Activated naive CD4-positive, alpha-beta T cell treated with anti-CD3 and anti-CD28 coated beads, Interleukin-2, amount 50 U/mL, for 24 hours (primary cell): ENCODE measurements at regions not wholly inside any gene's neighbourhood (a gene's known extent, or its start where the extent isn't known, plus 50 kb on each side); places are given as distances from the start of the nearest gene placed in this dataset.

Experiments used
- H3K27ac Mint-ChIP-seq: one replicate; pipeline ENCODE4 v1.8.0; 2021; ENCODE audit warnings: mild to moderate bottlenecking, mixed read lengths
- H3K27me3 Mint-ChIP-seq: one replicate; pipeline ENCODE4 v1.8.0; 2021; ENCODE audit warnings: mixed read lengths
- H3K36me3 Mint-ChIP-seq: one replicate; pipeline ENCODE4 v1.8.0; 2021; ENCODE audit warnings: mixed read lengths
- H3K4me1 Mint-ChIP-seq: one replicate; pipeline ENCODE4 v1.8.0; 2021; ENCODE audit warnings: mixed read lengths
- H3K4me3 Mint-ChIP-seq: one replicate; pipeline ENCODE4 v1.8.0; 2021; ENCODE audit warnings: mild to moderate bottlenecking, mixed read lengths
- H3K9me3 Mint-ChIP-seq: one replicate; pipeline ENCODE4 v1.8.0; 2021; ENCODE audit warnings: mixed read lengths

DNA sequence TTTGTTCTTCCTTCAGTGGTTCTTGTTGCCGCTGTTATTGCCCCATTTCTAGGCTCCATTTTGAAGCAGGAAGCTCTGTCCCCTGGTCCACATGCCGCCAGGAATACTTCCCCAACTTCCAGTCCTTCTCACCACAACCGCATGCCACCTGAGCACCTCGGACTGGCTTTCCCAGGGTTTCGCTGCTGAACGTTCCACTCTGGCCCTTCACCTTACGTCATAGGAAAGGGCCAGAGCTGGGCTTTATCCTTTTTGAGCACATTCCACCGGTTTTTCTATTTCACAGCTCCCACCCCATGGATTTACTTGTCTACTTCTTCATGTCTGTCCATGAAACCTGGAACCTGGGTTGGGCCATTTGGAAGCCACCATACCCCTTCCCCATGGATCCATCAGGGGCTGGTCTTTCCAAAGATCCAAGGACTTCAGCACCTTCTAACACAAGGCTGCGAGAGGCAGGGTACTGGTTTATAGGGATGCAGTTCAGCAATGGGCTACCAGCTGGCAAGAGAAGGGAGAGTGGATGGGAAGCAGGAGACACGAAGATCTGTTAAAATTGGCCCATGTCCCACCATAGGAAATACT is 557.4 kb downstream of the BNC2 start:
- no peaks in the 10 kb centered on the region for H3K4me1 Mint-ChIP-seq
- no peaks in the 10 kb centered on the region for H3K9me3 Mint-ChIP-seq
- no peaks in the 10 kb centered on the region for H3K27me3 Mint-ChIP-seq
- H3K36me3 Mint-ChIP-seq: no peaks in the 10 kb centered on the region
- H3K4me3 Mint-ChIP-seq: no peak overlapping the region
- no peak overlapping the region for H3K27ac Mint-ChIP-seq

DNA sequence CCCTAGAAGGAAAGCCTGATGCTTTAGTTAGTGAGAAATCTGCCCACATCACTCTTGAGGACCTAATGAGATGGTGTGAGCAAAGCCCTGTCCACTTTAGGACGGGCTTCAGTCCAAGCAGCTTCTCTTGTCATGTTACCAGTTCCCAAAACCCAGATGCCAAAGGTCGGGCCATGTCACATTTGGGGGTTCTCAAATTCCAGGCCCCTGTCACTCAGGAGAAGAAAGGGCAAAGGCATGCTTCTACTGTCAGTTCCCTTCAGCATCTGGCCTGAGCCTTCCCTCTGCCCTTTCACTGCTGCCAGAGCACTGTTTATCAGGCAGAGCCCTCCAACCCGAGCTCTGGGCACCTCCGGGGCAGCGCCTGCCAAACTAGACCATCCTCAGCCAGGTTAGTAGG is 556.0 kb downstream of the BNC2 start:
- Mint-ChIP-seq H3K4me1 (no peaks in the 10 kb centered on the region), H3K27ac (no peak overlapping the region), H3K9me3 (no peaks in the 10 kb centered on the region), H3K27me3 (no peaks in the 10 kb centered on the region), H3K36me3 (no peaks in the 10 kb centered on the region), H3K4me3 (no peak overlapping the region)

DNA sequence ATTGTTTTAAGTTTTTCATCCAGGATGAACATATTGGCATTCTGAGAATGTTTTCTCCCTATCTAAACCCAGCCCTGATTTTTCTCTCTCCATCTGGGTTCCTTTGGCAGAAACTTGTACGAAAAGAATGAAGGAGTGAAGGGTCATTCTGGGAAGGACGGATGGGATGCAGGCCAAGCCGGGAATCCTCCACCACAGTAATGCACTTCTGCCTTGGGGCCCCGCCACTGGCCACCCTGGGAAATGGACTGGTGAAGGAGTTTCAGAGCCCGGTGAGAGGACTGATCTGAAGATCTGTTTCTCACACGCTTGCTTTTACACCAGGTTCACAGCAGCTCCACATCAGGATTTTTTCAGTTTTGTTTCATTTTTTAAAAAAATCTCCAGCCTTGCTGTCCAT is 554.8 kb downstream of the BNC2 start:
- Mint-ChIP-seq H3K27me3 (no peaks in the 10 kb centered on the region), H3K4me1 (no peaks in the 10 kb centered on the region), H3K27ac (no peak overlapping the region), H3K9me3 (no peaks in the 10 kb centered on the region), H3K36me3 (no peaks in the 10 kb centered on the region), H3K4me3 (no peak overlapping the region)

DNA sequence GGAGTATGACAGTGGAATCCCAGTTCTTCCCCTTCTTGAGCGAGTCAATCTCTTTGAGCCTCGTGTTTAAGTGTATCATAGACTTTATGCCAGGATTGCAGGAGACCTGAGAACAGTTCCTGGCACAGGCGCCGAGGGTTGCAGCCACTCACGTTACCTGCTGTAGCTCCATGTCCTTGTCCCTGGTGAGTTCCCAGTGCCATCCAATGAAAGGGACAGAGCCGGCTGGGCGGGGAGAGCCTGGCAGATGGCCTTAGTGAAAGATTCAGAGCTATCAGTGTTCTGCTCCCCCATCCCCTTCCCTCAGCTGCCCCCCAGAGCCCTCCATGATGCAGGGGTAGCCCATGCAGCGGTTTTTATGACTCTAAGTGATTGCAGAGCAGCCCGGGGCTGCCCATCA is 554.0 kb downstream of the BNC2 start:
- Mint-ChIP-seq H3K27me3 (no peaks in the 10 kb centered on the region), H3K4me1 (no peaks in the 10 kb centered on the region), H3K27ac (no peak overlapping the region), H3K9me3 (no peaks in the 10 kb centered on the region), H3K4me3 (no peak overlapping the region), H3K36me3 (no peaks in the 10 kb centered on the region)

DNA sequence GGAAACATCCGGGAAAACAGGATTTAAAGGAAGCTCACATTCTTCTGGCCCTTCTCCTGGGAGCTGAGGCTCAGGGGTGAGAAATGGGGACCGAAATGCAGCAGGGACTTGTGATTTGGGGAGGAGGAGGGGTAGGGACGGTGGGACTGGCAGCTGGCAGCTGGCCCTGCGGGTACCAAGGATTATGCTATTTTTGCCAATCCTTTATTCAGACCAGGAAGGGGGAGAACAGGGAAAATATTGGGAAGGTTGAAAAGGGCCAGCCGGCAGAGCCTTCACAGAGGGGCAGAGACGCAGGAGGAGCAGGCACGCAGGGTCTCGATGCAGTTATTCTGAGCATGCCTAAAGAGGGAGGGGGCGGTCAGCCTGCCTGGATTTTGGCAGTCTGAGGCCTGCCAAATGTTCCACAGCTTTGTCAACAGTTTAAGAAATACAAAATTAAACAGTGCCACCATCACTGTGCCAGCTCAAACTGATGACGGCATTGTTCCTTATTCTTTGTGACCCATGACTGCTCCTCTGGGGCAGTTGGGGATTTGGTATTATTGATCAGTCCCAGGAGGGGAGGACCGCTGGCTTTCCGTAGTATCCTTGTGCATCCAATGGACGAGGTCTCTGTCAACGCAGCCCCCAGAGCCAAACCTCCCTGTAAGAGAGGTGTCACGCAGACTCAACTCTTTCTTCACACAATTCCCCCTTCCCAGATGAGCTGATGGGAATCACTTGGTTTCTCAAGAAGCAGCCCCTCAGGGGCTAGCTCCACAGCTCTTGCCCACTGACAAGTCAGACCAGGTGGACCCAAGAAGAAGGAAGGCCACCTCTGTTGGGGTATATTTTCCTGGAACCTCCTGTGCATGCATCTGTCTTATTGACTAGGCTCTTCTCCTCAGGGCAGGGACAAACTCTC is 553.3 kb downstream of the BNC2 start:
- no peaks in the 10 kb centered on the region for H3K36me3 Mint-ChIP-seq
- H3K9me3 Mint-ChIP-seq: no peaks in the 10 kb centered on the region
- no peaks in the 10 kb centered on the region for H3K4me1 Mint-ChIP-seq
- H3K27ac Mint-ChIP-seq: no peak overlapping the region
- no peak overlapping the region for H3K4me3 Mint-ChIP-seq
- no peaks in the 10 kb centered on the region for H3K27me3 Mint-ChIP-seq

- no peak overlapping the region for H3K4me3 Mint-ChIP-seq
- no peaks in the 10 kb centered on the region for H3K27me3 Mint-ChIP-seq
- H3K4me1 Mint-ChIP-seq: no peaks in the 10 kb centered on the region
- no peak overlapping the region for H3K27ac Mint-ChIP-seq
- H3K36me3 Mint-ChIP-seq: no peaks in the 10 kb centered on the region
- no peaks in the 10 kb centered on the region for H3K9me3 Mint-ChIP-seq
These were observed 551.9 kb downstream of the BNC2 start for GRCh38 chr9:16318516-16319060.

- H3K4me1 Mint-ChIP-seq: no peaks in the 10 kb centered on the region
- no peak overlapping the region for H3K27ac Mint-ChIP-seq
- H3K27me3 Mint-ChIP-seq: no peaks in the 10 kb centered on the region
- no peaks in the 10 kb centered on the region for H3K9me3 Mint-ChIP-seq
- H3K36me3 Mint-ChIP-seq: no peaks in the 10 kb centered on the region
- no peak overlapping the region for H3K4me3 Mint-ChIP-seq
These were observed 550.8 kb downstream of the BNC2 start for GRCh38 chr9:16319646-16320045.

- no peaks in the 10 kb centered on the region for H3K27me3 Mint-ChIP-seq
- H3K4me3 Mint-ChIP-seq: no peak overlapping the region
- H3K4me1 Mint-ChIP-seq: no peaks in the 10 kb centered on the region
- no peaks in the 10 kb centered on the region for H3K36me3 Mint-ChIP-seq
- H3K9me3 Mint-ChIP-seq: no peaks in the 10 kb centered on the region
- no peak overlapping the region for H3K27ac Mint-ChIP-seq
These were observed 550.0 kb downstream of the BNC2 start for GRCh38 chr9:16320338-16320902.

GRCh38 chr9:16321461-16322119 is 548.9 kb downstream of the BNC2 start:
- Mint-ChIP-seq H3K36me3 (no peaks in the 10 kb centered on the region), H3K4me3 (no peak overlapping the region), H3K27me3 (no peaks in the 10 kb centered on the region), H3K9me3 (no peaks in the 10 kb centered on the region), H3K27ac (no peak overlapping the region), H3K4me1 (no peaks in the 10 kb centered on the region)

GRCh38 chr9:16322849-16323248 is 547.6 kb downstream of the BNC2 start:
- Mint-ChIP-seq H3K9me3 (no peaks in the 10 kb centered on the region), H3K4me3 (no peak overlapping the region), H3K4me1 (no peaks in the 10 kb centered on the region), H3K27me3 (no peaks in the 10 kb centered on the region), H3K36me3 (no peaks in the 10 kb centered on the region), H3K27ac (no peak overlapping the region)

DNA sequence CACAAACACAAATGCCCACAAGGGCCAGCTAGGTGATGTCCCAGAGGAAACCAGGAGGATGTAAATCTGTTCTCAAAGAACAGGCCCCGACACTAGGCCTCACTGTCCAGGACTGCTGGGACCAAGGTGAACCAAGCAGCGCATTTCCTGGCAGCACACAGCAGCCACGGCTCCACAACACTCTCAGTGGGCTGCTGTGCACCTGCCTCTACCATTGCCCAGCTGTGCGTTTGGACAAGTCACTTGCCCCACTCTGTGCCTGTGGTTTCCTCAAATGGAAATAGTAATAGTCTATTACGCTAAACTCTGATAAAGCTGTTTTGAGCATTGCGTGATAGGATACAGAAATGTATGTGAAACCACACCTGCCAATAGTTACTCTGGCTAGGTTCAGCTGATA is 544.5 kb downstream of the BNC2 start:
- no peaks in the 10 kb centered on the region for H3K9me3 Mint-ChIP-seq
- no peak overlapping the region for H3K27ac Mint-ChIP-seq
- no peaks in the 10 kb centered on the region for H3K27me3 Mint-ChIP-seq
- H3K4me1 Mint-ChIP-seq: no peaks in the 10 kb centered on the region
- H3K4me3 Mint-ChIP-seq: no peak overlapping the region
- no peaks in the 10 kb centered on the region for H3K36me3 Mint-ChIP-seq

GRCh38 chr9:16328349-16328748 is 542.1 kb downstream of the BNC2 start:
- Mint-ChIP-seq H3K27me3 (no peaks in the 10 kb centered on the region), H3K36me3 (no peaks in the 10 kb centered on the region), H3K4me1 (no peaks in the 10 kb centered on the region), H3K4me3 (no peak overlapping the region), H3K27ac (no peak overlapping the region), H3K9me3 (no peaks in the 10 kb centered on the region)

DNA sequence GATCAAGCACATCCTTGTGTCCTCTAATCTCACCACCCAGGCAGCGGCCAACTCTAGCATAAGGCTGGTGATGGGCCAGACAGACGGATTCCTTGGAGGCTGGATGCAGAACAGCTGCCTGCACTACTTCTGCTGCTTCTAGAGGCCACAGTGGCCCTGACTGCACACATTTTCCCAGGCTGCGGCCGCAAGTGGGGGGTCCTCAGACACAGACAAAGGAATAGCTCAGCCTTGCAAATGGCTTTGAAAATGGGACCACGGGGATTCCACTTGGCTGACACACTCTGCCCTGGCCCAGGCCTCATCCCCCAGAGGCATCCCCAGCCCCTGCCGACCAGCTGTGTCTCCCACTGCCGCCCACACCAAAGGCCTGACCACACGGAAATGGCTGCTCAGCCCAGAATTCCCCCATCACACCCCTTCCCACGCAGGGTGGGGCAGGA is 540.8 kb downstream of the BNC2 start:
- H3K27me3 Mint-ChIP-seq: no peaks in the 10 kb centered on the region
- H3K4me3 Mint-ChIP-seq: no peak overlapping the region
- no peak overlapping the region for H3K27ac Mint-ChIP-seq
- H3K36me3 Mint-ChIP-seq: no peaks in the 10 kb centered on the region
- H3K4me1 Mint-ChIP-seq: no peaks in the 10 kb centered on the region
- no peaks in the 10 kb centered on the region for H3K9me3 Mint-ChIP-seq

GRCh38 chr9:16331031-16331430 is 539.4 kb downstream of the BNC2 start:
- no peaks in the 10 kb centered on the region for H3K27me3 Mint-ChIP-seq
- no peak overlapping the region for H3K27ac Mint-ChIP-seq
- H3K4me3 Mint-ChIP-seq: no peak overlapping the region
- no peaks in the 10 kb centered on the region for H3K9me3 Mint-ChIP-seq
- H3K4me1 Mint-ChIP-seq: no peaks in the 10 kb centered on the region
- H3K36me3 Mint-ChIP-seq: no peaks in the 10 kb centered on the region

DNA sequence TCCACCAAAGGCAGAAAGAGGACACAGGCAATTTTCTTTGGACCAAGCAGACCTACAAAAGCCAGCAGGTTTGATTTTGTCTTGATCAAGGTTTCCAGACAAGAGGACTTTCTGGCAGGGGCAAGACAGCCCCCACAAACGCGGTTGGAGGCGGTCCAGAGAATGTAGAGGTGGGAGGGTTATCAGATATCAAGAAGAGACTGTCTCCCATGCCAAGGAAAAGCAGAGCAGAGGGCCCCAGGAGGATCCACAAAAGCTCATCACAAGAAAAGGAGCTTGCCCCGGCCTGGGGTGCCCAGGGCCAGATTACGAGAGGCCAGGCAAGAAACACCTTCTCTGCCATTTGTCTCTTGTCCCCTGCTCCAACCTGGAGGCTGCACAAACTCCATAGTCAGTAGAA is 538.9 kb downstream of the BNC2 start:
- Mint-ChIP-seq H3K27ac (no peak overlapping the region), H3K9me3 (no peaks in the 10 kb centered on the region), H3K4me3 (no peak overlapping the region), H3K27me3 (no peaks in the 10 kb centered on the region), H3K36me3 (no peaks in the 10 kb centered on the region), H3K4me1 (no peaks in the 10 kb centered on the region)

DNA sequence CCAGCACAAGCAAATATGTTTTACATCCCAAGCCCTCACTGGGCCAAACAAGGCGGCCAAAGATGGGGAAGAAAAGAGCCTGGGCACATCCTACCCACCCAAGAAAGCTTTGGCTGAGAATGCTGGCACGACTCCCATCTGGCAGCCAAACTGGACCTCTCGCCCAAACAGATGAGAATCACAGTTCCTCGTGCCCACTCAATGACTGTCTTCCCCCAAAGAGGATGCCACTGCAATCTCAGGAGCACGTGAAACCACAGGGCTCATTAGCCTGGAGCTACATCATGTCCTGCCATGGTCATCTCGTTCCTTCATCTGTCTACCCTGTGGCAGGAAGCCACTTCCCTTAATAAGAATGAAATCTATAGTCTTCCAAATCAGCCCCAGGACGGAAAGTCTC is 536.8 kb downstream of the BNC2 start:
- Mint-ChIP-seq H3K27me3 (no peaks in the 10 kb centered on the region), H3K4me3 (no peak overlapping the region), H3K9me3 (no peaks in the 10 kb centered on the region), H3K27ac (no peak overlapping the region), H3K4me1 (no peaks in the 10 kb centered on the region), H3K36me3 (no peaks in the 10 kb centered on the region)
